ENCODE measurements at regions not wholly inside any gene's neighbourhood (a gene's known extent, or its start where the extent isn't known, plus 50 kb on each side); places are given as distances from the start of the nearest gene placed in this dataset.

GRCh38 chr4:100790836-100791615 lies 273.2 kb upstream of the EMCN start:
- TF ChIP-seq POLR2A (IDR thresholded peaks at IDR 0.05; ENCODE audit: low read depth, low read length) (no peak), GATA2 (IDR thresholded peaks at IDR 0.05; ENCODE audit: insufficient read depth, insufficient read length, low read depth, low read length) (no peak), MYC (IDR thresholded peaks at IDR 0.05; ENCODE audit: low read depth, low read length) (no peak), CTCF (IDR thresholded peaks at IDR 0.05; ENCODE audit: extremely low read depth in 1 of 2, insufficient read depth in 1 of 2, low read depth in 1 of 2, low read length in 2 of 2) (no peak)
- Histone ChIP-seq H4K20me1 (replicated peaks; ENCODE audit: control insufficient read depth, extremely low read depth, insufficient read depth, low read length) (no peaks in the 10 kb centered on the region), H3K4me2 (ENCODE audit: insufficient read depth, low read length) (no peak overlapping the region), H3K9me1 (replicated peaks; ENCODE audit: control insufficient read depth, extremely low read depth, insufficient read depth, low read length) (no peaks in the 10 kb centered on the region), H3K27ac (ENCODE audit: insufficient read depth, low read depth, low read length) (no peak overlapping the region), H2AFZ (ENCODE audit: low read depth, low read length) (no peak overlapping the region), H3K79me2 (ENCODE audit: control insufficient read depth, insufficient read depth, low read length) (no peaks in the 10 kb centered on the region), H3K4me1 (ENCODE audit: control insufficient read depth, extremely low read depth, insufficient read depth, low read length) (no peaks in the 10 kb centered on the region), H3K4me3 (replicated peaks in 1 of 3; ENCODE audit: insufficient read depth in 1 of 3, low read depth in 1 of 3, low read length in 3 of 3) (no peak overlapping the region), H3K9me3 (replicated peaks; ENCODE audit: control insufficient read depth, insufficient read depth, low read length) (no peaks in the 10 kb centered on the region), H3K27me3 (ENCODE audit: control insufficient read depth in 2 of 2, insufficient read depth in 2 of 2, low read length in 2 of 2) (no peaks in the 10 kb centered on the region), H3K9ac (replicated peaks; ENCODE audit: extremely low read depth, insufficient read depth, low read length) (no peak overlapping the region), H3K36me3 (ENCODE audit: control insufficient read depth in 2 of 2, extremely low read depth in 1 of 2, insufficient read depth in 2 of 2, low read length in 2 of 2) (no peaks in the 10 kb centered on the region)
- FAIRE-seq (no peak), DNase-seq (ENCODE audit: low read depth, low spot score) (no peak)
- intact Hi-C loops (cut with micrococcal nuclease) (no loop called here), dilution Hi-C loops (cut with MboI; ENCODE audit: extremely low pct_ligation_motif_present, low sequenced_read_pairs) (no loop called here)
- ChIA-PET CTCF (no interaction called here), POLR2A (no interaction called here)
- no TSS peak for BruUV-seq (replicated peaks)

- POLR2A ChIA-PET = no interaction called here
- Histone ChIP-seq H3K36me3 (ENCODE audit: control insufficient read depth in 2 of 2, extremely low read depth in 1 of 2, insufficient read depth in 2 of 2, low read length in 2 of 2) (no peaks in the 10 kb centered on the region), H3K4me3 (replicated peaks in 1 of 3; ENCODE audit: insufficient read depth in 1 of 3, low read depth in 1 of 3, low read length in 3 of 3) (no peak overlapping the region)
Observed at GRCh38 chr4:100789991-100790390, 272.2 kb upstream of the EMCN start.

More at GRCh38 chr4:100789991-100790390, 272.2 kb upstream of the EMCN start:
- no TSS peak for BruUV-seq (replicated peaks)
- H3K4me2 ChIP-seq (ENCODE audit: insufficient read depth, low read length) = no peak overlapping the region
- TF ChIP-seq POLR2A (IDR thresholded peaks at IDR 0.05; ENCODE audit: low read depth, low read length) (no peak), EZH2 (IDR thresholded peaks at IDR 0.05; ENCODE audit: borderline replicate concordance, low read depth, low read length, severe bottlenecking) (no peak), CTCF (IDR thresholded peaks at IDR 0.05; ENCODE audit: extremely low read depth in 1 of 2, insufficient read depth in 1 of 2, low read depth in 1 of 2, low read length in 2 of 2) (no peak), GATA2 (IDR thresholded peaks at IDR 0.05; ENCODE audit: insufficient read depth, insufficient read length, low read depth, low read length) (no peak), FOS (IDR thresholded peaks at IDR 0.05; ENCODE audit: borderline replicate concordance, insufficient read depth, low read length) (no peak), MAX (IDR thresholded peaks at IDR 0.05; ENCODE audit: insufficient read depth, insufficient read length) (no peak), JUN (IDR thresholded peaks at IDR 0.05; ENCODE audit: borderline replicate concordance, insufficient read depth, insufficient read length, low read depth) (no peak), MYC (IDR thresholded peaks at IDR 0.05; ENCODE audit: low read depth, low read length) (no peak), POLR2AphosphoS5 (IDR thresholded peaks at IDR 0.05; ENCODE audit: insufficient read depth, low read depth, low read length) (no peak)
- dilution Hi-C loops (cut with MboI; ENCODE audit: extremely low pct_ligation_motif_present, low sequenced_read_pairs) = no loop called here
- no peaks in the 10 kb centered on the region for H4K20me1 ChIP-seq (replicated peaks; ENCODE audit: control insufficient read depth, extremely low read depth, insufficient read depth, low read length)
- H3K79me2 ChIP-seq (ENCODE audit: control insufficient read depth, insufficient read depth, low read length) = no peaks in the 10 kb centered on the region
- no peak overlapping the region for H3K9ac ChIP-seq (replicated peaks; ENCODE audit: extremely low read depth, insufficient read depth, low read length)
- H3K4me1 ChIP-seq (ENCODE audit: control insufficient read depth, extremely low read depth, insufficient read depth, low read length) = no peaks in the 10 kb centered on the region
- H3K27ac ChIP-seq (ENCODE audit: insufficient read depth, low read depth, low read length) = no peak overlapping the region
- FAIRE-seq (no peak), DNase-seq (ENCODE audit: low read depth, low spot score) (no peak)
- no peak overlapping the region for H2AFZ ChIP-seq (ENCODE audit: low read depth, low read length)
- intact Hi-C loops (cut with micrococcal nuclease) = loop anchor here (5.0 kb wide), 1 partner anchor 1228 kb away; the partner anchor contains the start of gene TRMT10A
- CTCF ChIA-PET = no interaction called here
- no peaks in the 10 kb centered on the region for H3K27me3 ChIP-seq (ENCODE audit: control insufficient read depth in 2 of 2, insufficient read depth in 2 of 2, low read length in 2 of 2)
- H3K9me3 ChIP-seq (replicated peaks; ENCODE audit: control insufficient read depth, insufficient read depth, low read length) = no peaks in the 10 kb centered on the region
- no peaks in the 10 kb centered on the region for H3K9me1 ChIP-seq (replicated peaks; ENCODE audit: control insufficient read depth, extremely low read depth, insufficient read depth, low read length)

Measured in endothelial cell of umbilical vein (primary cell).